Gastroesophageal sphincter (tissue), 3 donors: ENCODE measurements at regions not wholly inside any gene's neighbourhood (a gene's known extent, or its start where the extent isn't known, plus 50 kb on each side); places are given as distances from the start of the nearest gene placed in this dataset.

Experiments used
- EP300 ChIP-seq: sonication (generic); formaldehyde crosslinking; IDR thresholded peaks from one replicate; pipeline ENCODE4 v1.6.1; 2017; ENCODE audit warnings: antibody characterized with exemption, mild to moderate bottlenecking
- POLR2A ChIP-seq, 2 donors: fragments of 450-650 bp; IDR thresholded peaks; one replicate each; pipeline ENCODE4 v1.6.1; 2017; ENCODE audit warnings: antibody characterized with exemption in 2 of 2, mild to moderate bottlenecking in 2 of 2, moderate library complexity in 1 of 2
- POLR2AphosphoS5 ChIP-seq: sonication (generic); formaldehyde crosslinking; IDR thresholded peaks from one replicate; pipeline ENCODE4 v1.6.1; 2017; ENCODE audit warnings: antibody characterized with exemption
- TF ChIP-seq, protein P1 (sequence below), 4 experiments: fragments of 200-600 bp in 2 of 4; fragments of 450-650 bp in 2 of 4; sonication (generic) in 1 of 4; IDR thresholded peaks; one replicate each; pipeline ENCODE4 v1.5.1; 2017 to 2019; ENCODE audit warnings: antibody characterized with exemption in 4 of 4, mild to moderate bottlenecking in 2 of 4, moderate library complexity in 2 of 4

DNA sequence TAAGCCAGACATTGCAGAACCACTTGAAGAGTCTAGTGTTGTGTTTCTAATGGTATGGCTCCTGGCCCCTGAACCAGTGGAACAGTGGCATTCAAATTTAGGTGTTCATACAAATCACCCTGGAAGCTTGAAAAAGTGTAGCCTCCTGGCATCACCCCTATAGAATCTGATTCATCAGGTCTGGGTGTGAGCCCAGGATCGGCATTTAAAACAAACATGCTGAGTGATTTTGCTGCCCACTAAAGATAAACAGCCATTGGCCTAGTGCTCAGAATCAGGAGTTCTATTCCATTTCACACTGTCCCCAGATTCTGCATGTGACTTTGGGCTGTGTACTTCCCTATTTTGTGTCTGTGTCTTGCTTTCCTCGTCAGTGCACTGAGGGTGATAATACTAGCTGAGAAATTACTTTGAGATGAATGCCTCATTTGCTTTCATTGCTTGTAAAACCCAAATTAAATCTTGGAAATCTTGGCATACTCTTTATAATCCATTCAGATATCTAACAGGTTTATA is 241.5 kb upstream of the CLINT1 start:
- TF ChIP-seq, protein P1, sequence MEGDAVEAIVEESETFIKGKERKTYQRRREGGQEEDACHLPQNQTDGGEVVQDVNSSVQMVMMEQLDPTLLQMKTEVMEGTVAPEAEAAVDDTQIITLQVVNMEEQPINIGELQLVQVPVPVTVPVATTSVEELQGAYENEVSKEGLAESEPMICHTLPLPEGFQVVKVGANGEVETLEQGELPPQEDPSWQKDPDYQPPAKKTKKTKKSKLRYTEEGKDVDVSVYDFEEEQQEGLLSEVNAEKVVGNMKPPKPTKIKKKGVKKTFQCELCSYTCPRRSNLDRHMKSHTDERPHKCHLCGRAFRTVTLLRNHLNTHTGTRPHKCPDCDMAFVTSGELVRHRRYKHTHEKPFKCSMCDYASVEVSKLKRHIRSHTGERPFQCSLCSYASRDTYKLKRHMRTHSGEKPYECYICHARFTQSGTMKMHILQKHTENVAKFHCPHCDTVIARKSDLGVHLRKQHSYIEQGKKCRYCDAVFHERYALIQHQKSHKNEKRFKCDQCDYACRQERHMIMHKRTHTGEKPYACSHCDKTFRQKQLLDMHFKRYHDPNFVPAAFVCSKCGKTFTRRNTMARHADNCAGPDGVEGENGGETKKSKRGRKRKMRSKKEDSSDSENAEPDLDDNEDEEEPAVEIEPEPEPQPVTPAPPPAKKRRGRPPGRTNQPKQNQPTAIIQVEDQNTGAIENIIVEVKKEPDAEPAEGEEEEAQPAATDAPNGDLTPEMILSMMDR (IDR thresholded peaks at IDR 0.05) = no peak
- TF ChIP-seq POLR2A (IDR thresholded peaks at IDR 0.05) (no peak), POLR2AphosphoS5 (no peak), EP300 (no peak)
